Uterus (tissue), 2 donors: ENCODE measurements at regions not wholly inside any gene's neighbourhood (a gene's known extent, or its start where the extent isn't known, plus 50 kb on each side); places are given as distances from the start of the nearest gene placed in this dataset.

Experiments
- CTCF ChIP-seq, 4 experiments: fragments of 200-600 bp in 2 of 4; fragments of 450-650 bp in 2 of 4; sonication (generic) in 2 of 4; IDR thresholded peaks; one replicate each; pipeline ENCODE4 v1.5.1; 2016 to 2019; ENCODE audit warnings: antibody characterized with exemption in 4 of 4, mild to moderate bottlenecking in 2 of 4, moderate library complexity in 1 of 4
- POLR2A ChIP-seq, 2 donors: fragments of 450-650 bp; IDR thresholded peaks; one replicate each; pipeline ENCODE4 v1.6.1; 2016; ENCODE audit warnings: antibody characterized with exemption in 2 of 2, mild to moderate bottlenecking in 1 of 2, moderate library complexity in 1 of 2

DNA sequence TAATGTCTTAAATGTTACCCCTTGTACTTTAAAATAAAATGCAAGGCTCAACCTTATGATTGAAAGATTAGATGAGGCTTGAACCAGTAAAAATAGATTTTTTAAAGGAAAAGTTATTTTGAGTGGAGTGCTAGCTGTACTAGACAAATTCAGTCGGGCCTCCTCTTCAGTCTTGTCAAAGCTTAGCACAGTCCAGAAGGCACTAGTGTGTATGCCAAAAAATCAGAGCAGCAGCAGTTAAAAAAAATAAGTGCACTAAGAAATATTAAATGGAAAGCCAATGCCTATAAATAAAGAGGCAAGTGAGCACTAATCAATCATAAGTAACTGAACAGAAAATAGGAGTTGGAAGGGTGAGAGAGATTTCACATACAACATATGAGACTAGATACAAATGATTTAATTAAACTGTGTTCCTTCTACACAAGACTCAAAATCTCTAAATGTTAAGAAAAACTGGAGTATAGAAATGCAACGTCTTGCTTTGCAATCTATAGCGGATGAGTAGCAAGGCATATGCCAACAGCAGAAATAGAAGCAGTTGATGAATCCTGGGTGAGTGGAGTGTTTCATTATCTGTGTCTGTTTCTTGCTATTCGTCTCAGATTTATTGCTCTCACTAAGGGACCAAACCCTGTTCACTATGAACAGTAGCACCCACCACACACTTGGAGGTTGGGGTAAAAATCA, 172.1 kb downstream of the ETNK1 start:
- no peak for TF ChIP-seq POLR2A (IDR thresholded peaks at IDR 0.05)
- no peak for TF ChIP-seq CTCF (IDR thresholded peaks at IDR 0.05)
